ENCODE measurements at regions not wholly inside any gene's neighbourhood (a gene's known extent, or its start where the extent isn't known, plus 50 kb on each side); places are given as distances from the start of the nearest gene placed in this dataset.
"Not testable (repeated sequence)": the region's sequence is repeated elsewhere in the genome, so short reads cannot be mapped to it uniquely, and the experiment has no call there.

GRCh38 chr20:7758406-7758805 lies 181.9 kb downstream of the HAO1 start:
- Mint-ChIP-seq H3K27ac (no peak overlapping the region), H3K36me3 (ENCODE audit: low read depth) (no peaks in the 10 kb centered on the region), H3K9me3 (peaks cover 10% of the 10 kb centered on the region), H3K27me3 (ENCODE audit: low read depth) (no peaks in the 10 kb centered on the region), H3K4me3 (no peak overlapping the region), H3K4me1 (ENCODE audit: low read depth) (no peaks in the 10 kb centered on the region)
- no peak for DNase-seq (ENCODE audit: low spot score)

- Mint-ChIP-seq H3K4me1 (ENCODE audit: low read depth) (peaks cover 11% of the 10 kb centered on the region), H3K4me3 (no peak overlapping the region), H3K36me3 (ENCODE audit: low read depth) (no peaks in the 10 kb centered on the region)
Observed at GRCh38 chr20:7760247-7761031, 179.8 kb downstream of the HAO1 start.

GRCh38 chr20:7765221-7765620 lies 175.0 kb downstream of the HAO1 start:
- no peak overlapping the region for H3K27ac Mint-ChIP-seq
- H3K27me3 Mint-ChIP-seq (ENCODE audit: low read depth), result no peaks in the 10 kb centered on the region
- peaks cover 23% of the 10 kb centered on the region for H3K4me1 Mint-ChIP-seq (ENCODE audit: low read depth)
- H3K9me3 Mint-ChIP-seq, result peaks cover 33% of the 10 kb centered on the region
- H3K4me3 Mint-ChIP-seq, result peak overlapping the region; percentile 6
- H3K36me3 Mint-ChIP-seq (ENCODE audit: low read depth), result peaks cover 7% of the 10 kb centered on the region
- no peak for DNase-seq (ENCODE audit: low spot score)

More at GRCh38 chr20:7760247-7761031, 179.8 kb downstream of the HAO1 start:
- Mint-ChIP-seq H3K27me3 (ENCODE audit: low read depth) (no peaks in the 10 kb centered on the region), H3K27ac (no peak overlapping the region), H3K9me3 (peaks cover 15% of the 10 kb centered on the region)
- no peak for DNase-seq (ENCODE audit: low spot score)

- Mint-ChIP-seq H3K4me1 (ENCODE audit: low read depth) (peaks cover 26% of the 10 kb centered on the region), H3K36me3 (ENCODE audit: low read depth) (peaks cover 10% of the 10 kb centered on the region), H3K27me3 (ENCODE audit: low read depth) (no peaks in the 10 kb centered on the region), H3K4me3 (peak overlapping the region; percentile 48), H3K9me3 (peaks cover 37% of the 10 kb centered on the region), H3K27ac (no peak overlapping the region)
- no peak for DNase-seq (ENCODE audit: low spot score)
Observed at GRCh38 chr20:7770046-7770445, 170.2 kb downstream of the HAO1 start.

GRCh38 chr20:7770578-7770977 lies 169.7 kb downstream of the HAO1 start:
- Mint-ChIP-seq H3K9me3 (peaks cover 38% of the 10 kb centered on the region), H3K36me3 (ENCODE audit: low read depth) (peaks cover 10% of the 10 kb centered on the region), H3K27ac (no peak overlapping the region), H3K4me3 (peak overlapping the region; percentile 48), H3K27me3 (ENCODE audit: low read depth) (no peaks in the 10 kb centered on the region), H3K4me1 (ENCODE audit: low read depth) (peaks cover 23% of the 10 kb centered on the region)
- peak; percentile 49 for DNase-seq (ENCODE audit: low spot score)

- no peak overlapping the region for H3K27ac Mint-ChIP-seq
- no peaks in the 10 kb centered on the region for H3K27me3 Mint-ChIP-seq (ENCODE audit: low read depth)
- peaks cover 30% of the 10 kb centered on the region for H3K9me3 Mint-ChIP-seq
- DNase-seq (ENCODE audit: low spot score), result no peak
- H3K36me3 Mint-ChIP-seq (ENCODE audit: low read depth), result peaks cover 5% of the 10 kb centered on the region
- no peak overlapping the region for H3K4me3 Mint-ChIP-seq
- H3K4me1 Mint-ChIP-seq (ENCODE audit: low read depth), result peaks cover 19% of the 10 kb centered on the region
Observed at GRCh38 chr20:7772371-7772770, 167.9 kb downstream of the HAO1 start.

- no peak overlapping the region for H3K4me3 Mint-ChIP-seq
- H3K27ac Mint-ChIP-seq, result no peak overlapping the region
- H3K27me3 Mint-ChIP-seq (ENCODE audit: low read depth), result no peaks in the 10 kb centered on the region
- peaks cover 34% of the 10 kb centered on the region for H3K9me3 Mint-ChIP-seq
- no peak for DNase-seq (ENCODE audit: low spot score)
- peaks cover 3% of the 10 kb centered on the region for H3K36me3 Mint-ChIP-seq (ENCODE audit: low read depth)
- H3K4me1 Mint-ChIP-seq (ENCODE audit: low read depth), result peaks cover 19% of the 10 kb centered on the region
Observed at GRCh38 chr20:7773511-7773910, 166.7 kb downstream of the HAO1 start.

GRCh38 chr20:7775072-7775471 lies 165.2 kb downstream of the HAO1 start:
- H3K36me3 Mint-ChIP-seq (ENCODE audit: low read depth), result peaks cover 3% of the 10 kb centered on the region
- no peaks in the 10 kb centered on the region for H3K27me3 Mint-ChIP-seq (ENCODE audit: low read depth)
- no peak for DNase-seq (ENCODE audit: low spot score)
- H3K4me1 Mint-ChIP-seq (ENCODE audit: low read depth), result peaks cover 12% of the 10 kb centered on the region
- H3K9me3 Mint-ChIP-seq, result peaks cover 39% of the 10 kb centered on the region
- no peak overlapping the region for H3K27ac Mint-ChIP-seq
- no peak overlapping the region for H3K4me3 Mint-ChIP-seq

- no peak for DNase-seq (ENCODE audit: low spot score)
- H3K4me3 Mint-ChIP-seq, result no peak overlapping the region
- peaks cover 36% of the 10 kb centered on the region for H3K9me3 Mint-ChIP-seq
- H3K27me3 Mint-ChIP-seq (ENCODE audit: low read depth), result no peaks in the 10 kb centered on the region
- no peak overlapping the region for H3K27ac Mint-ChIP-seq
- peaks cover 3% of the 10 kb centered on the region for H3K36me3 Mint-ChIP-seq (ENCODE audit: low read depth)
- peaks cover 2% of the 10 kb centered on the region for H3K4me1 Mint-ChIP-seq (ENCODE audit: low read depth)
Observed at GRCh38 chr20:7776148-7776547, 164.1 kb downstream of the HAO1 start.

- Mint-ChIP-seq H3K27me3 (ENCODE audit: low read depth) (no peaks in the 10 kb centered on the region), H3K9me3 (peaks cover 7% of the 10 kb centered on the region), H3K4me3 (no peak overlapping the region), H3K4me1 (ENCODE audit: low read depth) (no peaks in the 10 kb centered on the region), H3K27ac (no peak overlapping the region), H3K36me3 (ENCODE audit: low read depth) (no peaks in the 10 kb centered on the region)
- DNase-seq (ENCODE audit: low spot score), result no peak
Observed at GRCh38 chr20:7790189-7790588, 150.1 kb downstream of the HAO1 start.

GRCh38 chr20:7792150-7792869 lies 147.9 kb downstream of the HAO1 start:
- Mint-ChIP-seq H3K4me1 (ENCODE audit: low read depth) (no peaks in the 10 kb centered on the region), H3K36me3 (ENCODE audit: low read depth) (no peaks in the 10 kb centered on the region), H3K4me3 (no peak overlapping the region), H3K27ac (no peak overlapping the region), H3K9me3 (peaks cover 3% of the 10 kb centered on the region), H3K27me3 (ENCODE audit: low read depth) (no peaks in the 10 kb centered on the region)
- DNase-seq (ENCODE audit: low spot score), result no peak

- no peaks in the 10 kb centered on the region for H3K27me3 Mint-ChIP-seq (ENCODE audit: low read depth)
- no peak overlapping the region for H3K4me3 Mint-ChIP-seq
- no peaks in the 10 kb centered on the region for H3K36me3 Mint-ChIP-seq (ENCODE audit: low read depth)
- DNase-seq (ENCODE audit: low spot score), result no peak
- peaks cover 4% of the 10 kb centered on the region for H3K9me3 Mint-ChIP-seq
- no peaks in the 10 kb centered on the region for H3K4me1 Mint-ChIP-seq (ENCODE audit: low read depth)
- H3K27ac Mint-ChIP-seq, result no peak overlapping the region
Observed at GRCh38 chr20:7798176-7798575, 142.1 kb downstream of the HAO1 start.

- Mint-ChIP-seq H3K4me3 (no peak overlapping the region), H3K9me3 (peaks cover 4% of the 10 kb centered on the region), H3K27me3 (ENCODE audit: low read depth) (no peaks in the 10 kb centered on the region), H3K36me3 (ENCODE audit: low read depth) (no peaks in the 10 kb centered on the region), H3K4me1 (ENCODE audit: low read depth) (no peaks in the 10 kb centered on the region), H3K27ac (no peak overlapping the region)
- DNase-seq (ENCODE audit: low spot score), result no peak
Observed at GRCh38 chr20:7799862-7800261, 140.4 kb downstream of the HAO1 start.

- DNase-seq (ENCODE audit: low spot score); H3K4me1 Mint-ChIP-seq (ENCODE audit: low read depth); H3K27ac Mint-ChIP-seq; H3K27me3 Mint-ChIP-seq (ENCODE audit: low read depth); H3K36me3 Mint-ChIP-seq (ENCODE audit: low read depth); H3K4me3 Mint-ChIP-seq: not testable (repeated sequence)
- H3K9me3 Mint-ChIP-seq, result peaks cover 11% of the 10 kb centered on the region
Observed at GRCh38 chr20:7803411-7804151, 136.7 kb downstream of the HAO1 start.

Measured in T-helper 2 cell treated with Interferon-gamma antibody and Interleukin-4, amounts not matched to agents 5 μg/mL and 100 μg/mL, for 36 hours (primary cell).